Peyer's patch (tissue), 4 donors: ENCODE measurements at regions not wholly inside any gene's neighbourhood (a gene's known extent, or its start where the extent isn't known, plus 50 kb on each side); places are given as distances from the start of the nearest gene placed in this dataset.

Experiments used
- POLR2A ChIP-seq, 2 donors: fragments of 450-650 bp; IDR thresholded peaks; one replicate each; pipeline ENCODE4 v1.5.1; 2017; ENCODE audit warnings: antibody characterized with exemption in 2 of 2, mild to moderate bottlenecking in 2 of 2, moderate library complexity in 2 of 2
- TF ChIP-seq, protein P1 (sequence below), 6 experiments: fragments of 450-650 bp in 4 of 6; fragments of 200-600 bp in 2 of 6; sonication (generic) in 1 of 6; IDR thresholded peaks; one replicate each; pipeline ENCODE4 v1.5.1; 2017 to 2019; ENCODE audit warnings: antibody characterized with exemption in 6 of 6, mild to moderate bottlenecking in 3 of 6, moderate library complexity in 1 of 6

DNA sequence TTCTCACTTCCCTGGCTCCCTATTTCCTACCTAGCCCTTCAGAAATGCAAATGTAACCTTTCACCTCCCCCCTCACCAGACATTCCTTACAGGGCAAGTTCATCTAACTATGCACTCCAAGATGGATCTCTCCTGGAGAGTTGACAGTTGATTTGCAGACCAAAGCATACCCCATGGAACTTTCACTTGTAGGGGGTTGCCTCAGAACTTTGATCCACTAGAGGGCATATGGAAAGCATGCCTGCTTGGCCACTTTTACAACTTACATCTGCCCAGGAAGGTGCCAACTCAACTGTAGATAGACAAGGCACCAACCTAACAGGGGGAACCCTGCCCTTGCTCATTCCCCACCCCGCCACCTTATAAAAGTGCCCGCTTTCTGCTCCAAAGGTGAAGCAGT lies 187.8 kb downstream of the NXNL2 start:
- TF ChIP-seq, protein P1, sequence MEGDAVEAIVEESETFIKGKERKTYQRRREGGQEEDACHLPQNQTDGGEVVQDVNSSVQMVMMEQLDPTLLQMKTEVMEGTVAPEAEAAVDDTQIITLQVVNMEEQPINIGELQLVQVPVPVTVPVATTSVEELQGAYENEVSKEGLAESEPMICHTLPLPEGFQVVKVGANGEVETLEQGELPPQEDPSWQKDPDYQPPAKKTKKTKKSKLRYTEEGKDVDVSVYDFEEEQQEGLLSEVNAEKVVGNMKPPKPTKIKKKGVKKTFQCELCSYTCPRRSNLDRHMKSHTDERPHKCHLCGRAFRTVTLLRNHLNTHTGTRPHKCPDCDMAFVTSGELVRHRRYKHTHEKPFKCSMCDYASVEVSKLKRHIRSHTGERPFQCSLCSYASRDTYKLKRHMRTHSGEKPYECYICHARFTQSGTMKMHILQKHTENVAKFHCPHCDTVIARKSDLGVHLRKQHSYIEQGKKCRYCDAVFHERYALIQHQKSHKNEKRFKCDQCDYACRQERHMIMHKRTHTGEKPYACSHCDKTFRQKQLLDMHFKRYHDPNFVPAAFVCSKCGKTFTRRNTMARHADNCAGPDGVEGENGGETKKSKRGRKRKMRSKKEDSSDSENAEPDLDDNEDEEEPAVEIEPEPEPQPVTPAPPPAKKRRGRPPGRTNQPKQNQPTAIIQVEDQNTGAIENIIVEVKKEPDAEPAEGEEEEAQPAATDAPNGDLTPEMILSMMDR (IDR thresholded peaks at IDR 0.05) = no peak
- no peak for TF ChIP-seq POLR2A (IDR thresholded peaks at IDR 0.05)
